ENCODE measurements at regions not wholly inside any gene's neighbourhood (a gene's known extent, or its start where the extent isn't known, plus 50 kb on each side); places are given as distances from the start of the nearest gene placed in this dataset.

DNA sequence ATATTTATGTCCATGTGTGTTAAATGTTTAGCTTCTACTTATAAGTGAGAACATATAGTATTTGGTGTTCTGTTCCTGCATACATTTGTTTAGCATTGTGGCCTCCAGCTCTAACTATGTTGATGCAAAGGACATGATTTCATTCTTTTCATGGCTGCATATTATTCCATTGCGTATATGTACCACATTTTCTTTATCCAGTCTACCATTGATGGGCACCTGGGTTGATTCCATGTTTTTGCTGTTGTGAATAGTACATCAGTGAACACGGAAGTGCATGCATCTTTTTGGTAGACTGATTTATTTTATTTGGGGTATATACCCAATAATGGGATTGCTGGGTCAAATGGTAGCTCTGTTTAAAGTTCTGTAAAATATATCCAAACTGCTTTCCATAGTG lies 359.0 kb downstream of the SLCO4C1 start (continued):
- TF ChIP-seq, protein P1, sequence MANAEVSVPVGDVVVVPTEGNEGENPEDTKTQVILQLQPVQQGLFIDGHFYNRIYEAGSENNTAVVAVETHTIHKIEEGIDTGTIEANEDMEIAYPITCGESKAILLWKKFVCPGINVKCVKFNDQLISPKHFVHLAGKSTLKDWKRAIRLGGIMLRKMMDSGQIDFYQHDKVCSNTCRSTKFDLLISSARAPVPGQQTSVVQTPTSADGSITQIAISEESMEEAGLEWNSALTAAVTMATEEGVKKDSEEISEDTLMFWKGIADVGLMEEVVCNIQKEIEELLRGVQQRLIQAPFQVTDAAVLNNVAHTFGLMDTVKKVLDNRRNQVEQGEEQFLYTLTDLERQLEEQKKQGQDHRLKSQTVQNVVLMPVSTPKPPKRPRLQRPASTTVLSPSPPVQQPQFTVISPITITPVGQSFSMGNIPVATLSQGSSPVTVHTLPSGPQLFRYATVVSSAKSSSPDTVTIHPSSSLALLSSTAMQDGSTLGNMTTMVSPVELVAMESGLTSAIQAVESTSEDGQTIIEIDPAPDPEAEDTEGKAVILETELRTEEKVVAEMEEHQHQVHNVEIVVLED (CRISPR knock-in tag; IDR thresholded peaks at IDR 0.05; ENCODE audit: borderline replicate concordance), result no peak
- TF ChIP-seq ZNF354B (CRISPR knock-in tag; IDR thresholded peaks at IDR 0.05), result no peak
- TF ChIP-seq MYNN (CRISPR knock-in tag; IDR thresholded peaks at IDR 0.05; ENCODE audit: low read depth), result no peak
- TF ChIP-seq SNRNP70 (IDR thresholded peaks at IDR 0.05; ENCODE audit: low read depth, low read length), result no peak
- TF ChIP-seq, protein P2, sequence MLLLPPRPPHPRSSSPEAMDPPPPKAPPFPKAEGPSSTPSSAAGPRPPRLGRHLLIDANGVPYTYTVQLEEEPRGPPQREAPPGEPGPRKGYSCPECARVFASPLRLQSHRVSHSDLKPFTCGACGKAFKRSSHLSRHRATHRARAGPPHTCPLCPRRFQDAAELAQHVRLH (CRISPR knock-in tag; IDR thresholded peaks at IDR 0.05; ENCODE audit: borderline replicate concordance, low read depth), result no peak

DNA sequence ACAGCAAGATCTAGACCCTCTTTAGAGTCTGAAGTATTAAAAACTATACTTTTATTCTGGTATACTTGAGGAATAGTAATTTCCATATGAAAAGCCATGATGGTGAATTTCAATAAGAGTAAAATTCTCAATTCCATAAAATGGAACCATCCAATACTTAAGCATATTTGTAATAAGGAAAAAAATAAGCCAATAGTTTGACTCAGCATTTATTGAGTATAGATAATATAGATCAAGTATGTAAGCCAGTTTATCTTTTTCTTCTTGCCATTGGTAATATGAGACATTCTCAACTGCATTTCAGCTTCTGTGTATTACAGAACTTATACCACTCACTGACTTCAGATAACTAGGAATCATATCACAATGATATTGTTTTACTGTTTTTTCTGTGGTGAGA lies 361.0 kb downstream of the SLCO4C1 start:
- H3K9me3 ChIP-seq (ENCODE audit: low read length), result no peaks in the 10 kb centered on the region
- no peak overlapping the region for H3K4me3 ChIP-seq (replicated peaks in 1 of 3; ENCODE audit: insufficient read depth in 1 of 3, low read depth in 2 of 3, low read length in 3 of 3)
- in situ Hi-C loops (cut with HindIII; ENCODE audit: extremely low pct_ligation_motif_present, low pct_unique_long_range_greater_than_20kb) (no loop called here), intact Hi-C loops (cut with micrococcal nuclease; ENCODE audit: unreplicated experiment) (no loop called here)
- FAIRE-seq (no peak), DNase-seq (ENCODE audit: low spot score) (no peak), ATAC-seq (no peak)
- BruUV-seq (replicated peaks), result no TSS peak
- H2AFZ ChIP-seq (ENCODE audit: low read length), result no peak overlapping the region
- H3K79me2 ChIP-seq (ENCODE audit: insufficient read depth, low read length), result no peaks in the 10 kb centered on the region
- POLR2A ChIA-PET, result no interaction called here
- CTCF ChIA-PET (ENCODE audit: low intra/inter-chr PET ratio, low total read pairs), result no interaction called here
- TF ChIP-seq, protein P3, sequence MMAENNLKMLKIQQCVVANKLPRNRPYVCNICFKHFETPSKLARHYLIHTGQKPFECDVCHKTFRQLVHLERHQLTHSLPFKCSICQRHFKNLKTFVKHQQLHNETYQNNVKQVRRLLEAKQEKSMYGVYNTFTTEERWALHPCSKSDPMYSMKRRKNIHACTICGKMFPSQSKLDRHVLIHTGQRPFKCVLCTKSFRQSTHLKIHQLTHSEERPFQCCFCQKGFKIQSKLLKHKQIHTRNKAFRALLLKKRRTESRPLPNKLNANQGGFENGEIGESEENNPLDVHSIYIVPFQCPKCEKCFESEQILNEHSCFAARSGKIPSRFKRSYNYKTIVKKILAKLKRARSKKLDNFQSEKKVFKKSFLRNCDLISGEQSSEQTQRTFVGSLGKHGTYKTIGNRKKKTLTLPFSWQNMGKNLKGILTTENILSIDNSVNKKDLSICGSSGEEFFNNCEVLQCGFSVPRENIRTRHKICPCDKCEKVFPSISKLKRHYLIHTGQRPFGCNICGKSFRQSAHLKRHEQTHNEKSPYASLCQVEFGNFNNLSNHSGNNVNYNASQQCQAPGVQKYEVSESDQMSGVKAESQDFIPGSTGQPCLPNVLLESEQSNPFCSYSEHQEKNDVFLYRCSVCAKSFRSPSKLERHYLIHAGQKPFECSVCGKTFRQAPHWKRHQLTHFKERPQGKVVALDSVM (CRISPR knock-in tag; IDR thresholded peaks at IDR 0.05), result no peak
- TF ChIP-seq ZNF180 (CRISPR knock-in tag; IDR thresholded peaks at IDR 0.05; ENCODE audit: borderline replicate concordance, low read depth) (no peak), GPN1 (CRISPR knock-in tag; IDR thresholded peaks at IDR 0.05; ENCODE audit: borderline replicate concordance) (no peak), ZNF292 (CRISPR knock-in tag; IDR thresholded peaks at IDR 0.05; ENCODE audit: borderline replicate concordance, low read depth) (no peak), MAFK (conservative IDR thresholded peaks at IDR 0.05 in 1 of 2, IDR thresholded peaks at IDR 0.05 in 1 of 2; ENCODE audit: low read length in 2 of 2) (peak; percentile 51 to 84; a peak in 3 of 4 replicates), DR1 (CRISPR knock-in tag; IDR thresholded peaks at IDR 0.05) (no peak), MAFF (IDR thresholded peaks at IDR 0.05; ENCODE audit: low read depth, low read length) (peak; percentile 63)
- TF ChIP-seq, protein P4, sequence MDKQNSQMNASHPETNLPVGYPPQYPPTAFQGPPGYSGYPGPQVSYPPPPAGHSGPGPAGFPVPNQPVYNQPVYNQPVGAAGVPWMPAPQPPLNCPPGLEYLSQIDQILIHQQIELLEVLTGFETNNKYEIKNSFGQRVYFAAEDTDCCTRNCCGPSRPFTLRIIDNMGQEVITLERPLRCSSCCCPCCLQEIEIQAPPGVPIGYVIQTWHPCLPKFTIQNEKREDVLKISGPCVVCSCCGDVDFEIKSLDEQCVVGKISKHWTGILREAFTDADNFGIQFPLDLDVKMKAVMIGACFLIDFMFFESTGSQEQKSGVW (CRISPR knock-in tag; IDR thresholded peaks at IDR 0.05; ENCODE audit: borderline replicate concordance), result no peak
- H3K4me2 ChIP-seq (ENCODE audit: low read depth, low read length), result no peak overlapping the region
- H3K9ac ChIP-seq (ENCODE audit: insufficient read depth, low read depth, low read length), result no peak overlapping the region
- no peaks in the 10 kb centered on the region for H4K20me1 ChIP-seq (ENCODE audit: insufficient read depth, low read length)
- no peaks in the 10 kb centered on the region for H3K27me3 ChIP-seq (ENCODE audit: control insufficient read depth in 1 of 2, insufficient read depth in 2 of 2, low read length in 2 of 2)
- no peak overlapping the region for H3K27ac ChIP-seq (ENCODE audit: extremely low read length, insufficient read depth, low read length)
- H3K36me3 ChIP-seq (replicated peaks in 1 of 2; ENCODE audit: control insufficient read depth in 1 of 2, insufficient read depth in 2 of 2, low read length in 2 of 2), result no peaks in the 10 kb centered on the region
- no peaks in the 10 kb centered on the region for H3K4me1 ChIP-seq (ENCODE audit: insufficient read depth, low read length)
